GM12865 (cell line): ENCODE measurements at regions not wholly inside any gene's neighbourhood (a gene's known extent, or its start where the extent isn't known, plus 50 kb on each side); places are given as distances from the start of the nearest gene placed in this dataset.

Experiments used
- DNase-seq: peaks from one replicate; pipeline ENCODE4 v3.0.0; 2010; ENCODE audit warnings: low read depth
- H3K4me3 ChIP-seq: 2 replicates; pipeline ENCODE4 v1.5.1; 2011; ENCODE audit warnings: mild to moderate bottlenecking, low read depth, low read length, control low read depth
- CTCF ChIP-seq: IDR thresholded peaks from 2 replicates; pipeline ENCODE4 v1.5.1; 2011; ENCODE audit warnings: low read length, control low read depth, low read depth, inconsistent platforms; ENCODE audit not compliant: insufficient read depth; ENCODE audit errors: missing control alignments

GRCh38 chr5:164545507-164545906, 1040.1 kb downstream of the MAT2B start:
- H3K4me3 ChIP-seq = no peak overlapping the region
- no peak for TF ChIP-seq CTCF

GRCh38 chr5:164553851-164554250, 1048.4 kb downstream of the MAT2B start:
- no peak overlapping the region for H3K4me3 ChIP-seq
- TF ChIP-seq CTCF = no peak
- DNase-seq = no peak

More at GRCh38 chr5:164545507-164545906, 1040.1 kb downstream of the MAT2B start:
- no peak for DNase-seq

GRCh38 chr5:164555809-164556208, 1050.4 kb downstream of the MAT2B start:
- no peak for TF ChIP-seq CTCF
- DNase-seq = no peak
- no peak overlapping the region for H3K4me3 ChIP-seq

- TF ChIP-seq CTCF = no peak
- H3K4me3 ChIP-seq = no peak overlapping the region
- DNase-seq = no peak
Measured at GRCh38 chr5:164560216-164560615, 1054.8 kb downstream of the MAT2B start.

- TF ChIP-seq CTCF = no peak
Measured at GRCh38 chr5:164561933-164562872, 1056.8 kb downstream of the MAT2B start.

GRCh38 chr5:164563370-164563769, 1058.0 kb downstream of the MAT2B start:
- H3K4me3 ChIP-seq = no peak overlapping the region
- no peak for DNase-seq
- no peak for TF ChIP-seq CTCF

More at GRCh38 chr5:164561933-164562872, 1056.8 kb downstream of the MAT2B start:
- H3K4me3 ChIP-seq = no peak overlapping the region
- no peak for DNase-seq
